Stimulated activated CD4-positive, alpha-beta T cell treated with anti-CD3 and anti-CD28 coated beads, Interleukin-12 subunit alpha, Interleukin-12 subunit beta, amount 100 ng/mL, for 4 hours (primary cell): ENCODE measurements at regions not wholly inside any gene's neighbourhood (a gene's known extent, or its start where the extent isn't known, plus 50 kb on each side); places are given as distances from the start of the nearest gene placed in this dataset.

Experiments used
- DNase-seq: peaks from one replicate; pipeline ENCODE4 v3.0.0-alpha.2; 2020

DNA sequence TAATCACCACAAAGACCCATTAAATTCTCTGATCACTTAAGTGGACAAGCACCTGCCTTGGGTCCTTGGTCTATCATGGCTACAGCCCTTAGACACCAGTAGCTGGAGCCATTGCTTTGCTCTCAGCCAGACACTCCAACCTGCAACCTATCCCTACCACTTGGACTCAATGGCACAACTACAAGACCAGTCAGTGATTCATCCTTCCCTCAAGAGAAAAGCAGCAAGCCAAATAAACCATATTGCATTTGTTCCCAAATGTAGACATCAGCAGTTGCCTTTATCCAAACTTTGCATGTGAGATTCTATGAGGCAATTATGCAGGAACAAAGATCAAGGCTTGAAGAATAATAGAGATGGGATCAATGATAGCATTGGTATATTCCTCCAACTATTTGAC lies 263.4 kb downstream of the HHIPL2 start:
- DNase-seq: no peak

DNA sequence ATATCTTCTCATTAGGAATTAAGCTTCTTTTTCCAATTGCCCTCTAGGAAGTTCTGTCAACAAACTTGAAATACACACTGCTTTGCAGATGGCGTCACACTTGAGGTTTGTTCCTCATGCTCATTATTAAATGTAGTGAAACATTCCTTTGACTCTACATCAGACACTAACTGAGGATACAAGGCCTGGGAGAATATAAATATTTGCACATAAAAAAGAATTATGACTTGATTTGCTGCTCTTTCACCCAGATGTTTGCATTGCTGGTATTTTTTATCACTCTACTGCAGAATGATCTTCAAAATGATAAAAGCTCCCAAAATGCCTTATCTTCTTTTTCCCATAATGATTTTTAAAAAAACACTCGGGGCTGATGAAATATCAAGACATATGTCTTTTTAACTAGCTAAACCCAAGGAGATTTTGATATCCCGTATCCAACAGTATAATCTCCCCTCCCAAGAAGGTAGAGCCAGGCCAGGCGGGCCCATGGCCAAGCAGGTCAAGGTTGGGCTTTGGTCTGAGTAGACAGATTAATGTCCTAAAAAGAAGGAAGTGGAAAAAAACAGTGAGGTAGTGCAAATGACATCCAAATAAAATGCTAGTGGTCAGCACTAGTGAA lies 264.6 kb downstream of the HHIPL2 start:
- DNase-seq: no peak

DNA sequence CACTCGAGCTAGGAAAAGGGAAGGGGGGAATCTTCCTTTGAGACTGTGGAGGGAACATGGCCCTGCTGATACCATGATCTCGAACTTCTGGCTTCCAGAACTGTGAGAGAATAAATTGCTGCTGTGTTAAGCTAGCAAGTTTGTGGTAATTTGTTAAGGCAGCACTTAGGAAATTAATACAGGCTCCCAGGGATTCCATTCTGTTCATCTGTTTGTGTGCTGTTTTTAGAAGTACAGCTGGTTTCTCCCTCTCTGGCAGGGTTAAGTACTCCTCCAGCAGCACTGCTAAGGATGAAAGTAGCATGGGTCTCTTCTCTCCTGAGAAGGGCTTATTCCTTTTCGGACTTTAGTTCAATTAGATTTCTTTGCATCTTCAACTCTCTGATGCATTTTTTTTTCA lies 268.3 kb downstream of the HHIPL2 start:
- no peak for DNase-seq

DNA sequence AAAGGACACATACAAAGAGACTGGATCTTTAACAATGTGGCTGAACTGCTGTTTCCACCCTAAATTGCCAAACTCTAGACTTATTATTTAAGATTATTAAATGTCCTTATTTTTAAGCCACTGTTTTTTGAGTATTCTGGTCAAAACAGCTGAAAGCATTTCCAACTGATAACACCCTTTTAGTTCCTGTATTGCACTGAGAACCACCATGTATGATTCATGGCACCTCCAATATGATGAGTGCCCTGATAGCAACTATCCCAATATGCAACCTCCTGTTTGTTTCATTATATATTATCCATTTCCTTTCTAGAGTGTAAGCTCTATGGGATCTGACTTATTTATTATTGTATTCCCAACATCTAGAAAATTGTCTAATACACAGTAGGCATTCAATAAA lies 269.4 kb downstream of the HHIPL2 start:
- DNase-seq: no peak

DNA sequence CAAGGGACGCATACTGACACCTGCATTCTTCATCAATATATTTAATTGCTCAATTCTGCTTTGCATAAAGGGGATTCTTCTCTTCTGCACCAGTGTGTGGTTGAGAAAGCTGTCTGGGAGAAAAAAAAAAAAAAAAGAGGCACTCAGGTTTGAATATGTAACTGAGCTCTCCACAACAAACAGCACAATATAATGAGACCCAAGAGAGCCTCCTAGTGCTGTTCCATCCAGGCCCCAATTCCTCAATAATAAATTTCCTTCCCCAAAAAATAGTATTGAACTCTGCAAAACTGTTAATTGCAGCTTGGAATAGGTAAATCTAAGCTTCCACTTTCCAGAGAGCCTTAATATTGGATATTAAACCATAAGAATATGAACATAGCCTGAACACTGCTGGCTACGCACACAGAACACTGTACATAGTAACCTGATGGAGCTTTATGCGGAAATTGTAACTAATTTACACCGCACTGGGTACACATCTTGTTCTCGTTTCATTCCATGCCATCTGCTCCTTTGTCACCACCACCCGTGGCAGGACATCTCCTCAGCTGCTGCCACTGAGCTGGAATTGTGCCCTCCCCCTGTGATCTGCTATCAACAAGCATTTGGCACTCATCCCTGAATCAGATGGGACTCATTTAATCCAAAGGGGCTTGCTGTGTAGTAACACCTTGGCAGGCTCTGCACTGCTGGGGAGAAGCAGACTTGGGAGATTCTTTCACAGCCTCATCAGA lies 272.0 kb downstream of the HHIPL2 start:
- no peak for DNase-seq

DNA sequence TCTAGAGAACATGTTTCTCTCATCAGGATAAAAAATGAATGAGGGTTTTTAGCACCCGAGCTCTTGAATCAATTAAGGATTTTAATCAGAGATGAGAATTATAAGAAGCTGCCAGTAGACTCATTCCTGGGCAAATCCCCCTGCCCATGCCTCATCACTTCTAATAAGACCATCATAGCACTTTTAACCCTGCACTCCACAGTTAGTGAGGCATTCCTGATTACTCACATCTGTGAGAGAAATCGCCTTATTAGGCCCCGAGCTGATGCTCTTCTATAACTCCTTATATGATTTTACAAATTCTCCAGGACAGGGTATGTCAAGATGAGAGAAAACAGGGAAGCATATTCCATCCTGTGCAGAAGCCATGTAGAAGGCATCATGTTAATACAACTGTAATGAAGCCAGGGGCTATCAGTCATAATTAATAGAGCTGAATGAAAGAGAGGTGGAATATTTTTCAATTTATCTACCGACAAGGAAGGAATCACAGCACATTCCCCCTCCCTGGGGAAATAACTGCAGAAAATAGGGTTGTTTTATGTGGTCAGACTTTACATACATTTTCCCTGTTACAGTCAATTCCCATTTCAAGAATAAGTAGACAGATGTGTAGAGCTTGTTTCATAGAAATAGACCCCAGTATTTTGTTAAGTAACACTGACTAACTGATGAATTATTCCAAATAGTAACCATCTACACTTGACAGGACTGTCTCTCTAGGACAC lies 272.7 kb downstream of the HHIPL2 start:
- no peak for DNase-seq

DNA sequence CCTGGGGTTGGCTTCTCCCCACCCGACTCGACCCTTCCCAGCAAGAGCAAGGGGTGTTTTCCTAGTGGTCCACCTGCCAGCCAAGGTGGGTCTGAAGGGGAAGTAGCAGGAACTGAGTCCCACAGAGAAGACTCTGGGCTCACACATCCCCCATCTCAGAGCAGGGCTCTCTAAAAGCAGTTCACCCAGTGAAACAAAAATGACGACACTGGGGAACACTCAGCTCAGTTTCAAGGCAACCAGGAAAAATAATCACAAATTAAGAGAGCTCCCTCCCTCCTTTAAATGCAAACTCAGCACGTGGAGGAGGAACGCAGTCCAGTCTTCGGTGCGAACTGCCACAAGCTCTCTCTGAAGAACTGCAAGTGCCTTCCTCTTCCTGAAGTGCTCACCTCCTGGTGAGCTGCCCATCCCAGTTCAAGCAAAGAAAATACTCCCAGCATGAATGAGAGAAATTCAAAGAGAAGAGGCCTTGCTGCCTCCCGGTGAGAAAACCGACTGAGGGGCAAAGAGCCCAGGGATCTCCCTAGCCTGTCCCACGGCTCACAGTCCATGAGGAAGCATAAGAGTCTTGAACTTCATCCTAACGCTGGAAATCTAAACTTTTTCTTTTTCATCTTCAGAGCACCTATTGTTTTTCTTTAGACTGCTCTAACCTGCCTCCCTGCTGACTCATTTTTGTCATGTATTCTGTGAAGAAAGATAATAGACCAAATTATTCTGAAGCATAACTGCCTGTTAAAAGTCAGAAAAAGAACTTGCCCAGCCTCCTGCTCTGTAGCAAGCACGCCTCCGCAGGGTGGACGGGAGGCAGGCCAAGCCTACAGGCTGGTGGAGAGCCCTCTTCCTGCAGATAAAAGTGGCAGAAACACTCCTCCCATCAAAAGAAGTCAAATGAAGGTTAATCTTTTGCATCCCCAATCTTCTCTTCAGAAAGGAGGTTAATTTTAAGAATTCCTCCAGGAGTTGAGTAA lies 281.4 kb downstream of the HHIPL2 start:
- no peak for DNase-seq

DNA sequence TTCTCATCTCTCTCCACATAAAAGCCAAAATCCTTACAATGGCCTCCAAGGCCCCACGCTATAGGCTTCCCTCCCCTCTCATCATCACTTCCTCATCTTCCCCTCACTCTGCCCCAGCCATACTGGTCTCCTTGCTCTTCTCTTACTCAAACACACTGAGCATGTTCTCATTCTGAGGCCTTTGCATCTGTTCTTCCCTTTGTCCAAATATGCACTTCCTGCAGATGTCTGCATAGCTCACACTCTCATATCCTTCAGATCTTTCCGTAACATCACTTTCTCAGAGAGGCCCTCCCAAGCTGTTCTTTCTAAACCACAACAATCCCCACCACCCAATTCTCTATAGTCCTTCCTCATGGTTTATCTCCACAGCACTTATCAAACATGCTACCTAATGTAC lies 284.1 kb downstream of the HHIPL2 start:
- no peak for DNase-seq

DNA sequence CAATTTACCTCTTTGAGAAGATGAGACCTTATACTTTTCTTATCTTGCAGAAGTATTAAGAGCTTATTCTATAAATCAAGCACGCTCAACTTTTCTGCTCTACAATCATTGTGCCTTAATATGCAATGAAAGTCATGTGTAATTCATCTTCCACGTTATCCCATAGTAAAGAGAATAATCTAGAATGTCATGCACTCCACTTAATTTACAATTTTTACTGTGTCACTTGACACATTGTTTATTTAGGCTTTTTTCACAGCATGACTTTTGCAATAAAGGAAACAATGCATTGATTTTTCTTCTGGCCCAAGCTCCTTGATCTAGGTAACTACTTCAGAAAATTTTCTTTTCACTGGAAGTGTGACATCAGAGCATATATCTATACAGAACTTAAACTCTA lies 290.9 kb downstream of the HHIPL2 start:
- no peak for DNase-seq

DNA sequence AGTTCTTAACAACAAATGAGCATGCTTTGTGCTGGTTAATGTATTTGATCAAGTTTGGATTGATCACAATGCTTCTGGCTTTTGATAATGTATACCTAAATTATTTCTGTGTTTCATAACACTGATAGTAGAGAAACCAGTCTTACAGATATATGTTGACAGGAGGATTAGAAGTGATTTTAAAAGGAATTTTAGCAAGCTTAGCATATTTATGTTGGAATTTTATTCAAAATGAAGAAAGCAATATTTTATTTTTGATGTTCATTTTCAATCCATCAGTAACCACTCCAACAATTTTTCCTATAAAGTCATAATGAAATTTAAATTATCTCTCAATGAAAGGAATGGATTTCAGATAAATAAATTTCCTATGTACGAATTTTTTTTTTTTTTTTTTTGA lies 291.8 kb downstream of the HHIPL2 start:
- no peak for DNase-seq

DNA sequence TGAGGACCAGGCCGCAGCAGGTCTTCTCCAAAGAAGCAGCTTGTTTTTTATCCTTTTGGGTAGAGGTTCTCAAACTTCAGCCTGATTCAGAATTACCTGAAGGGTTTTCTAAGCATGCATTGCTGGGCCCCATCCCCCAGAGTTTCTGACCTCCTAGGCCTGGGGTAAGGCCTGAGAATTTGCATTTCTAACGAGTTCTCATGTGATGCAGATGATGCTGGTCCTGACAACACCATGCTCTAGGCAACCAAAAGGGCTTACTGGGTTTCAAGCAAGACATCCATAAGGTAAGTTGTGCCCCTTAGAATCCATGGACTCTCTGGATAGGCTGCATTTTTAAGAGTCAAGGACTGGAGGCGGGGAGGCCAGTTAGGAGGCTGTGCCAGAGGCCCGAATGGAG lies 295.1 kb downstream of the HHIPL2 start:
- DNase-seq: no peak

DNA sequence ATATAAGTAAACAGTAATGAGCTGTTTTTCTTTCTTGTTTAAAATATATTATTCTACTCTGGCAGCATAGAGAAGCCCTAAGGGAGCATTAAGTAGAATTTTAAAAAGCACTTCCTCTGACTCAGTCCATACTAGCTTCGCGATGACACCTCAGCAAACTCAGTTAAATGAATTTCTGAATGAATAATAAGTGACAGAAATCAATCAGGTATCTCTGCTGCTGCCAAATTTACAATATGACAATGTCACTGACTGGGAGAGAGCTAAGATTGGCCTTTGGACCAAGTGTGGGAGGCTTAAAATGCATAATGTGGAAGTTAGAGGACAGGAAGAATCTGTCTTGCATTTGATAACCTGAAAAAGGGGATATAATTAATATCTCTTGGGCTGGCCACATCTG lies 296.1 kb downstream of the HHIPL2 start:
- no peak for DNase-seq

DNA sequence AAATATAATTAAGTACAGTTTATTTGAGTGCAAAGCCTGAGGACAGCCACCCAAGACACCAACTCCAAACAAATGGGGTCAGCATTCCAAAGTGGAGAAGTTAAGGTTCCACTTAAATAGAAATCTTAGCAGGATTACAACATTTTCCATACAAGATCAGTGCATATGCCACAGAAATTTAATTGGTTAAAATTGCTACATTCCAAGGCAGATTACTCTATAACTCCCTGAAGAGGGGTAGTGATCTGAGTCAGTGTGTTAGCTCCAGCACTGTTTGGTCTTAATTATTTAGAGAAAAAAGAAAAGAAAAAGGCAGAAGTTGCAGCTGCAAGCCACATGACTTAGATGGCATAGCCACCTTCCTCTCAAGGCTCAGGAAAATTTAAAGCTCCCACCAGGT lies 297.5 kb downstream of the HHIPL2 start:
- no peak for DNase-seq

DNA sequence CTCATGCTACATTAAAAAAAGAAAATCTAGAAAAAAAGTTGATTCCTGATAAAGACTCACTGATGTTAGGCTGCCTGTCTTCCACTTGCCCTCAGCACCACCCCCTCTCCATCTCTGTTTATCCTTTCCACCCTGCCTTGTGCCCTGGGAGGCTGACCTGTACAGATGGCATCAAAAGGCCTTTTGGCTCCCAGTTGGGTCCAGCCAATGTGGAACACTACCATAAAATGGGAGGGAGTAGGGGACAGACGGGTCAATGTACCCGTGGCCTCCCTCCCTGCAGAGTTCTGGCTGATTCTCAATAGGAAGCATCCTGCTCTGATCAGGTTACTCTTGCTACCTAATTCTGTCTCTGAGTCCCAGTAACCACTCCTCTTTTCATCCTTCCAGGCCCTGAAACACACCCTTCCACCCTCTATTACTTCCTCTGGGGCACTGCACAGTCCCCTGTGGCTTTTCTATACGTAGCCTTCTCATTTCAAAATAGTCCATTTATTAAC lies 300.0 kb downstream of the HHIPL2 start:
- no peak for DNase-seq

DNA sequence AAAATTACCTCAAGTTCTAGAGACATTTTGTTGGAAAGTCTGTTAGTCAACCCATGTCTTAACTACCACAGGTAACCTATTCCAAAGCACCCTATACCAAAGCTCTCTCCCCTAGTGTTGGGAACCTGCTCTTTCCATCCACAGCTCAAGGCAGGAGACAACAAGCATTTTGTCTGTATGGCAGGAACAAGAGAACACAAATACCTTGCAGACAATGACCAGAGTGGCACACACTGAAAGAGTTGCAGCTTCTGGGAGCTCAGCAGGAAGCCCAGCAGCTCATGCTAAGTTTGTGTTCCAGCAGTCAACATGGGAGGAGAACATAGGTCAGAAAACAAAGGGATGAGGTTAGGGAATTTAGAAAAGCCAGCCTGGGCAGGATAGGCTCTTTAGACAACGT lies 300.8 kb downstream of the HHIPL2 start:
- DNase-seq: no peak

DNA sequence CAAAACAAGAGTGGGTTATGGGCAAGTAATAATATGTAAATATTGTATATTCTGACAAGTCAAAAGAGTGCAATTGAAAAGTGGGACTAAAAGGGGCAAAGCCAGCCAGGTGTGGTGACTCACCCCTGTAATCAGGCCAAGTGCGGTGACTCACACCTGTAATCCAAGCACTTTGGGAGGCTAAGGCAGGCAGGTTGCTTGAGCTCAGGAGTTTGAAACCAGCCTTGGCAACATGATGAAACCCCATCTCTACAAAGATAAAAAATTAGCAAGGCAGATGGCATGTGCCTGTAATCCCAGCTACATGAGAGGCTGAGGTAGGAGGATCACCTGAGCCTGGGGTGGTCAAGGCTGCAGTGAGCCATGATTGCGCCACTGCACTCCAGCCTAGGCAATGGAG lies 304.0 kb downstream of the HHIPL2 start:
- no peak for DNase-seq

DNA sequence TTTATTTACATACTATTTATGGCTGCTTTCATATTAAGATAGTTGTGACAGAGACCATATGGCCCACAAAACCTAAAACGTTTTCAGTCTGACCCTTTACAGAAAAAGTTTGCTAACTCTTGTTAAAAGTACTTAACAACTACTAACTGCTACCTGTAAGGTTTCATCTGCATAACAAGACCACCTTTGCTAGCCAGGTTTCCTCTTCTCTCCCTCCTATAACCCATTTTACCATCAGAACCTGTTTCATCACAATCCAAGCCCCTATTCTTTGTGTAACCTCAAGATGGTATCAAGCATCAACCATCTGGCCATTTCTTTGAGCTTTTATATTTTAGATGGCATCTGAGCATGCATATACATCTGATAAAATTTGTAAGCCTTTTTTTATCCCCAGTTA lies 305.4 kb downstream of the HHIPL2 start:
- no peak for DNase-seq

DNA sequence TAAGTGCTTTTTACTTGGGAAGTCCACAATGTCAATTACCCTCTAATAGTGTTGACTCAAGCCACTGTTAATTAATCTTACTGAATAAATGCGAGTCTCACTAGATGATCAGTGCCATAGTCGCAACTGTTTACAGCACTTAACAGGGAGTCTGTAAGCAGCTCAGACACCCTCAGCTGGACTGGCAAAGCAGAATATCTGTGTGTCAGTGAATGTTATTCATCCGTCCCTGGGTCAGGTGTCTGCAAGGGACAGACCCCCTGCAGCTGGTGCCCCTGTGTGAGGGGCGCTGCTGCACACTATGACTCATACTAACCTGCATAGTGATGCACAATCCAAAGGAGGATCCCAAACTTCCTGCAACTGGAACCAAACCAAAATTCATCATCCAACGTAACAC lies 306.5 kb downstream of the HHIPL2 start:
- DNase-seq: no peak

DNA sequence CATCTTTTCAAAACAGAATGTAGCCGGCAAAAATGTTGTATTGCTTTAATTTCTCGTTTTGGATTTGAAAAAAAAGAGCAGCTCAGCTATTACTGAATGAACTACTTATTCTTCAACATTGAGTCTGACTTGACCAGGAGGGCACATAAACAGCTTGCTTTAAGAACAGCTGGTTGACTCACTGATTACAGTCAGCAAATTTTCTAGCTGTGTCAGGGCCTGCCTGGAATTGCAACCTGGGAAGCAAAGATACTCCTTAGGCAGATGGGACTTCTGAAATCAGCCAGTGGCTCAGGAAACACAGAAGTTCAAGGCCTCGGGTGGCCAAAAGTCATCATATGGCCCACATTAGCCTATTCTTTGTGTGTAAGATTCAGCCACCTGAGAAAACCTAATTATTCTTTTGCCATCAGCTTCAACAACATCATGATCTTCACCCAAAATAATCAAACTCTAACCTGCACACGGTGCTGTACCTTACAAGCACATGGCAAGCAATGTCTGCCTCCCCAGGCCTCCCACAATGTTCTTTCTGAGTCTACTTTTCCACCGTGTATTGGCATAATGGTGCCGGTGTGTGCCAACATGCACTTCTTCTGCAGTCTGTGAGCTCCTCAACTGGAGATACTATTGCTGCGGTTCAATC lies 307.2 kb downstream of the HHIPL2 start:
- no peak for DNase-seq

DNA sequence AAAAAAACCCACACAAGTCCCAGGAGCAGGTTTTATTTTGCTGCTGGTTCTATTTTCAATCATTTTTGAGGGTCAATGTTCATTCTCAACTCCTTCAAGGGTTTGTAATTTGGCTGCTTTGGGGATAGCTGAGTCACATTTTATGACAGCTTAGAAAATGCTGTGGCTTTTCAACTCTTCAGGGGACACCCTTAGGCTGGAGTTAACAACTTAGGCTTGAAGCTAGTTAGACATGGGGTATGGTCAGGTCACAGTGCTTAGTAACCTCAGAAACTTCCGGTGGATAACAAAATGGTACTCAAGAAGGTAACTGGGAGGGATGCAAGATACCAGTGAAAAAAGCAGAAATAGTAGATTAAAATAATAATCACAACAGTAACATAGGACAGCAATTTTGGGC lies 308.8 kb downstream of the HHIPL2 start:
- DNase-seq: no peak

DNA sequence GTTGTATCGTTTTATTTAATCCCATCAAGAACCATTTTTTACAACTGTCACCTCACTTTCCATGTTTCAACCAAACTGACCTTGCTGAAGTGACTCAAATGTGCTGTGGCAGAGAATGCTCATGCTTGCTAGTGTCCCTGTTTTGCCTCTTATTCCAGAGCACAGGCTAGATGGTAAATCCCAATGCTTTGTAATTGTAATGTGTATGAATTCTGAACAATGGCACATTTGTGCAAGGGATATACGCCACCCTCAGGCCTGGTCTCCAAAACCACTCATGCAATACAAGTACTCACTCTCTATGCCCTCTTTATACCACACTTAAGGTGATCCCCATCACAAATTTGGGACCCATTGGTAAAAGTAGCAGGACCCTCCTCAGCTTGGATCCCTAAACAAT lies 313.6 kb downstream of the HHIPL2 start:
- DNase-seq: no peak

DNA sequence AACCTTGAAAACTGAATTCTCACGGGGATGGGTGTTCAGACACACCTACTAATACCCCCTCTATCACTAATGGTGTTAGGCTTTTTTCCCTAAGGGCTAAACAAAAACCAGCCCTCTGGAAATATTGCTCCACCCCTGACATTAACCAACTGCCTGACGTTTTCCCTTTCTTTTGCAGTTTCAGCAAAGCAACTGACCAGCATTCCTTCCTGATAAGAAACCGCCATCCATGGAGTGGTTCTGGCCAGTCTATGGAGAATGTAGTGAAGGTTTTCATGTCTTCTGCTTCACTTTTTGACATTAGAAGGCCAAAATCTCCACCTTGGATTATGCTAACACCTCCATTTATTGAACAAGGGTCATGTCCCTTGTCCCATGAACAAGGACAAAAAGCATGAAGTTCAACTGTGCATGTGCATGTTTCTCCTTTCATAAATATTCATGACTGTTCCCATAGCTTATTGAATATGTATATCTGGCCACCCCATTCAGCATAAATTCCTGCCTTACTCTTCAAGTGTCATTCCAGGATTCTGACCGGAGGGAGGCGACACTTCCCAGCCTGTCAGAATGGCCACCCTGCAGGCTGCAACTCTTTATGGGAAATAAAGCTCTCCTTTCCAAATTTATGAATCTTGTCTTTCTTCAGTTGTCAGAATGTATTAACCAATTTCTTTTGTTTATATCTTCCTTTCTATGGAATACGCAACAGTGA lies 314.3 kb downstream of the HHIPL2 start:
- no peak for DNase-seq
